Trophoblast cell (in vitro differentiated cells and primary cell): ENCODE measurements at regions not wholly inside any gene's neighbourhood (a gene's known extent, or its start where the extent isn't known, plus 50 kb on each side); places are given as distances from the start of the nearest gene placed in this dataset.

ENCODE experiments used
- DNase-seq, 2 donors: peaks; one replicate each; pipeline ENCODE4 v3.0.0-alpha.2; 2016
- H2AFZ ChIP-seq: 2 replicates; pipeline ENCODE4 v1.6.1; 2013; ENCODE audit warnings: low read length, moderate library complexity, mild to moderate bottlenecking; ENCODE audit not compliant: insufficient read depth, poor library complexity
- H2AK5ac ChIP-seq: 2 replicates; pipeline ENCODE4 v1.6.1; 2013; ENCODE audit warnings: mild to moderate bottlenecking, low read length
- H2BK120ac ChIP-seq: 2 replicates; pipeline ENCODE4 v1.6.1; 2013; ENCODE audit warnings: low read length, mild to moderate bottlenecking, moderate library complexity; ENCODE audit not compliant: insufficient read depth, poor library complexity
- H2BK12ac ChIP-seq: 2 replicates; pipeline ENCODE4 v1.6.1; 2013; ENCODE audit warnings: mild to moderate bottlenecking, low read length, moderate library complexity
- H2BK5ac ChIP-seq: 2 replicates; pipeline ENCODE4 v1.6.1; 2013; ENCODE audit warnings: low read length, low read depth, moderate library complexity, mild to moderate bottlenecking; ENCODE audit not compliant: poor library complexity
- H3K14ac ChIP-seq: 2 replicates; pipeline ENCODE4 v1.6.1; 2013; ENCODE audit warnings: mild to moderate bottlenecking, low read length
- H3K18ac ChIP-seq: 2 replicates; pipeline ENCODE4 v1.6.1; 2013; ENCODE audit warnings: mild to moderate bottlenecking, low read length
- H3K23ac ChIP-seq: 2 replicates; pipeline ENCODE4 v1.6.1; 2013; ENCODE audit warnings: low read length
- H3K27ac ChIP-seq: 2 replicates; pipeline ENCODE4 v1.5.1; 2013; ENCODE audit warnings: low read depth, mild to moderate bottlenecking, inconsistent platforms, low read length, moderate library complexity
- H3K27me3 ChIP-seq: 2 replicates; pipeline ENCODE4 v1.6.1; 2013; ENCODE audit warnings: inconsistent platforms, mild to moderate bottlenecking, low read length, moderate library complexity; ENCODE audit not compliant: insufficient read depth
- H3K36me3 ChIP-seq, 2 experiments: 1 replicate in 1 of 2; 2 replicates in 1 of 2; pipeline ENCODE4 v1.6.1; 2013; ENCODE audit warnings: low read length in 2 of 2, mild to moderate bottlenecking in 2 of 2, moderate library complexity in 1 of 2; ENCODE audit not compliant: insufficient read depth in 2 of 2, control insufficient read depth in 1 of 2
- H3K4ac ChIP-seq: 2 replicates; pipeline ENCODE4 v1.6.1; 2013; ENCODE audit warnings: low read depth, mild to moderate bottlenecking, low read length, moderate library complexity
- H3K4me1 ChIP-seq, 2 experiments: 1 replicate in 1 of 2; 2 replicates in 1 of 2; pipeline ENCODE4 v1.6.1; 2013; ENCODE audit warnings: low read length in 2 of 2, mild to moderate bottlenecking in 2 of 2, moderate library complexity in 1 of 2; ENCODE audit not compliant: insufficient read depth in 2 of 2, control insufficient read depth in 1 of 2
- H3K4me2 ChIP-seq: 2 replicates; pipeline ENCODE4 v1.6.1; 2013; ENCODE audit warnings: inconsistent platforms, mild to moderate bottlenecking, low read length, moderate library complexity
- H3K4me3 ChIP-seq: 2 replicates; pipeline ENCODE4 v1.5.1; 2013; ENCODE audit warnings: mild to moderate bottlenecking, low read depth, low read length, inconsistent platforms
- H3K79me1 ChIP-seq: one replicate; pipeline ENCODE4 v1.6.1; 2013; ENCODE audit warnings: low read length
- H3K79me2 ChIP-seq: 2 replicates; pipeline ENCODE4 v1.6.1; 2013; ENCODE audit warnings: low read length, mild to moderate bottlenecking; ENCODE audit not compliant: control insufficient read depth, insufficient read depth, poor library complexity
- H3K9ac ChIP-seq: 2 replicates; pipeline ENCODE4 v1.6.1; 2013; ENCODE audit warnings: mild to moderate bottlenecking, low read length
- H3K9me3 ChIP-seq: 2 replicates; pipeline ENCODE4 v1.6.1; 2013; ENCODE audit warnings: low read depth, mild to moderate bottlenecking, control low read depth, inconsistent platforms, low read length; ENCODE audit not compliant: insufficient read depth
- H4K12ac ChIP-seq: 2 replicates; pipeline ENCODE4 v1.6.1; 2013; ENCODE audit warnings: low read depth, mild to moderate bottlenecking, low read length, moderate library complexity
- H4K8ac ChIP-seq: 2 replicates; pipeline ENCODE4 v1.6.1; 2013; ENCODE audit warnings: low read depth, mild to moderate bottlenecking, low read length, moderate library complexity
- H4K91ac ChIP-seq: one replicate; pipeline ENCODE4 v1.6.1; 2013; ENCODE audit warnings: low read depth, mild to moderate bottlenecking, low read length, moderate library complexity
- WGBS: extraction: QIAGEN DNeasy Blood & Tissue Kit; methylation state at CpG from one replicate; pipeline ENCODE4 v1.1.7; 2013; ENCODE audit warnings: missing lambda C conversion rate; ENCODE audit not compliant: insufficient read length, insufficient coverage; ENCODE audit errors: extremely low coverage; 5-methylcytosine and 5-hydroxymethylcytosine counted together

DNA sequence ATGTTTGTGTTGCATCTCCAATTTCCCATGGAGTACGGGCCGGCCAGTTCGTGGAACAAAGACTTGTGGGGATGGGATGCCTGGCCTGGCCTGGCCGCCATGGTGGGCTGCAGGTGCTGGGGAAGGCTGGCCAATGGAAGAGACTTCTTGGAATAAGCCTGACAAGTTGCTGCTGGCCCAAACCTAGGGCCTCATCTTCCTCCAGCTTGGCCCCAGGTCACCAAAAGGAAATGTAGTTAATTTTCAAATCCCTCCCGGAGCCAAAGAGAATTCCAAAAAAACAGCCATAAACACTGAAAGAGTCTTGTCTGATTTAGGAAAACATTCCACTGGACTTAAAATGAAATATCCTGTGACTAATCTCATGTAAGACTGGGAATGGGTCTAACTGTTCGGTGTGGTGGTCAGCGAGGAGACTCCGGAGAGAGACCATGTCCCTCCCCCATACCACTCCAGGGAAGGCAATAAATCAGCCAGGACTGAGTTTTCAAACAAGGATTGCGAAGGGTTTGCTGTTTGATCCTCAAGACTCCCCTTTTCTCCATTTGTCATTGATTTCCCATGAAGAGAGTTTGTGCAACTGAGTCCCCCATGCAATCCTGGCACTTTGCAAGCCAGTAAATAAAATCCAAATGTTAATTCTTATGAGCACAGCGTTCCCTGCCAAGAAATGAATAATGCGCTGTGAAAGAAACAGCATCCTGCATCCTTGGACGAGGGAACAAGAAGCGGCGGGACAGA, 128.7 kb upstream of the HABP2 start:
- peaks cover 0 to 2% of the 10 kb centered on the region in 2 experiments for H3K36me3 ChIP-seq
- H2BK5ac ChIP-seq = no peak overlapping the region
- no peak overlapping the region for H3K18ac ChIP-seq
- DNase-seq = no peak
- no peak overlapping the region for H4K12ac ChIP-seq
- H2AFZ ChIP-seq = no peak overlapping the region
- no peak overlapping the region for H3K23ac ChIP-seq
- H3K4me2 ChIP-seq = no peak overlapping the region
- no peak overlapping the region for H3K4me3 ChIP-seq
- no peak overlapping the region for H4K91ac ChIP-seq
- H3K4me1 ChIP-seq = peaks cover 7 to 8% of the 10 kb centered on the region in 2 experiments
- WGBS = no CpG with 5 or more reads among the region's 14 CpGs
- H3K79me2 ChIP-seq = peaks cover 3% of the 10 kb centered on the region
- no peak overlapping the region for H2AK5ac ChIP-seq
- H3K14ac ChIP-seq = no peak overlapping the region
- H3K9me3 ChIP-seq = peaks cover 8% of the 10 kb centered on the region
- no peak overlapping the region for H3K27ac ChIP-seq
- peaks cover 8% of the 10 kb centered on the region for H3K79me1 ChIP-seq
- no peak overlapping the region for H2BK12ac ChIP-seq
- H2BK120ac ChIP-seq = no peak overlapping the region
- no peak overlapping the region for H4K8ac ChIP-seq
- no peak overlapping the region for H3K4ac ChIP-seq
- H3K27me3 ChIP-seq = no peaks in the 10 kb centered on the region
- no peak overlapping the region for H3K9ac ChIP-seq

- Histone ChIP-seq H2BK120ac (no peak overlapping the region), H3K4me1 (peaks cover 7 to 8% of the 10 kb centered on the region in 2 experiments), H2AFZ (no peak overlapping the region), H3K36me3 (no peaks in the 10 kb centered on the region), H2BK12ac (no peak overlapping the region), H3K4ac (no peak overlapping the region), H3K23ac (no peak overlapping the region), H2AK5ac (no peak overlapping the region), H3K9ac (no peak overlapping the region), H3K27ac (no peak overlapping the region), H3K27me3 (no peaks in the 10 kb centered on the region), H3K4me2 (no peak overlapping the region), H4K12ac (no peak overlapping the region), H3K18ac (no peak overlapping the region), H3K79me1 (peaks cover 8% of the 10 kb centered on the region), H2BK5ac (no peak overlapping the region), H3K79me2 (peaks cover 3% of the 10 kb centered on the region), H4K91ac (no peak overlapping the region), H3K4me3 (no peak overlapping the region), H3K9me3 (peaks cover 8% of the 10 kb centered on the region), H4K8ac (no peak overlapping the region), H3K14ac (no peak overlapping the region)
- peak; percentile 44 to 57 for DNase-seq
- no CpG with 5 or more reads among the region's 3 CpGs for WGBS
These were observed 127.8 kb upstream of the HABP2 start for GRCh38 chr10:113425008-113425407.

DNA sequence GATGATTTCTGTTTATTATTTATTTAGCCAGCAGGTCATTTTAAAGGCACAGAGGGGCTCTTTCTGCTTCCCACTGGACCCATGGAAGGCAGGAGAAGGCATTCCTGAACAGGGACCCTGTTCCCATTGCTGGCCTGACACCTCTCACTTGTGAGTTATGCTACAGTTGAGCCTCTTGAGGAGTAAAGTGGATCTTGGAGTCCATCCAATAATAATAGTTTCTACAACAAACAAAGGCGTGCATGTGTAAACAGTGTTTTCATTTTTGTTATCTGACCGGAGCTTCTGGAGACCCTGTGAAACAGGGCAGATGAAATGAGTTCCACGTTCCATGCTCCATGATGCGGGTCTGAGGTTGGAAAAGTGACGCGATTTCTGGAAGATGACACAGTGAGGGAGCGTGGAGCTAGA, 127.3 kb upstream of the HABP2 start:
- no peak overlapping the region for H3K14ac ChIP-seq
- H3K18ac ChIP-seq = no peak overlapping the region
- H2BK120ac ChIP-seq = no peak overlapping the region
- H3K9ac ChIP-seq = no peak overlapping the region
- no peak overlapping the region for H2AK5ac ChIP-seq
- H3K4me2 ChIP-seq = no peak overlapping the region
- no peak overlapping the region for H3K4me3 ChIP-seq
- H3K23ac ChIP-seq = no peak overlapping the region
- no peak overlapping the region for H2BK12ac ChIP-seq
- DNase-seq = peak; percentile 94 to 99
- no peaks in the 10 kb centered on the region for H3K36me3 ChIP-seq
- no peak overlapping the region for H4K91ac ChIP-seq
- peaks cover 7 to 8% of the 10 kb centered on the region in 2 experiments for H3K4me1 ChIP-seq
- no peak overlapping the region for H3K4ac ChIP-seq
- H3K27me3 ChIP-seq = no peaks in the 10 kb centered on the region
- H2BK5ac ChIP-seq = no peak overlapping the region
- no peak overlapping the region for H3K27ac ChIP-seq
- peaks cover 8% of the 10 kb centered on the region for H3K79me1 ChIP-seq
- peaks cover 8% of the 10 kb centered on the region for H3K9me3 ChIP-seq
- no peak overlapping the region for H2AFZ ChIP-seq
- H4K8ac ChIP-seq = no peak overlapping the region
- no CpG with 5 or more reads among the region's 7 CpGs for WGBS
- H4K12ac ChIP-seq = no peak overlapping the region
- H3K79me2 ChIP-seq = peaks cover 3% of the 10 kb centered on the region

DNA sequence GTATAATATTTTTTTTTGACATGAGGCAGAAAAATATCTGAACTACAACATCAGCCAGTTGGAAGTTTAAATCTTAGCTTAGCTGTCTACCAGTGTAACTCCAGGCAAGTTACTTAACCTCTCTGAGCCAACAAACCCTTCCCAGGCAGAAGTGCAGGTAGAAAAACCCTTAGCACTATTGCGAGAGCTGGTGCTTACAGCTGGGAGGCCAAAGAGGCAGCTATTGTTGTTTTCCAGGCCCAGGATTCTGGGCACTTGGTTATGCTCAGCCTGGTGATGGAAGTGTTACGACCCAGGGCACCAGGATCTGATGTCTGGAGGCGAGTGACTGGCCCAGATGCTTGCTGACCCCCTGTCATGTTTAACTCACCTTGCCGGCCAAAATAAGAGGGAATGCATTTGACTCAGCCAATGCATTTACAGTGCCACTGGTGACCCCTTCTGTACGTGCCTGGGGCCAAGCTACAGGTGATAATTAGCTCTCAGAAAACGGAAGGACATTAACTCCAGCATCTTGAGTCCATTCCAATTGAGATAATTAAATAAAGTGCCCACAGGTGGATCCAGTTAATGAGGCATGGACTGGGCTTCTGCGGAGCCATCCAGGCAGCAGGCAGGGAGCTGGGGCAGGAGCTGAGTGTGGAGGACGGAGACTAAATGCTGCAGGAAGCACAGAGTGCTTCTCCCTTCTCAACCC, 126.5 kb upstream of the HABP2 start:
- no CpG with 5 or more reads among the region's 8 CpGs for WGBS

More for the DNA sequence above, 126.5 kb upstream of the HABP2 start:
- H2AK5ac ChIP-seq = no peak overlapping the region
- H3K9me3 ChIP-seq = peaks cover 3% of the 10 kb centered on the region
- peak; percentile 70 to 80 for DNase-seq
- H3K4ac ChIP-seq = no peak overlapping the region
- H2AFZ ChIP-seq = no peak overlapping the region
- peaks cover 1% of the 10 kb centered on the region in 2 experiments for H3K4me1 ChIP-seq
- H3K4me3 ChIP-seq = no peak overlapping the region
- no peak overlapping the region for H2BK5ac ChIP-seq
- H3K18ac ChIP-seq = no peak overlapping the region
- H2BK120ac ChIP-seq = no peak overlapping the region
- no peaks in the 10 kb centered on the region for H3K36me3 ChIP-seq
- no peak overlapping the region for H3K9ac ChIP-seq
- no peak overlapping the region for H4K8ac ChIP-seq
- H3K14ac ChIP-seq = no peak overlapping the region
- H2BK12ac ChIP-seq = no peak overlapping the region
- H4K12ac ChIP-seq = no peak overlapping the region
- H3K23ac ChIP-seq = no peak overlapping the region
- peaks cover 2% of the 10 kb centered on the region for H3K79me1 ChIP-seq
- H3K79me2 ChIP-seq = peaks cover under 1% of the 10 kb centered on the region
- no peak overlapping the region for H4K91ac ChIP-seq
- no peaks in the 10 kb centered on the region for H3K27me3 ChIP-seq
- no peak overlapping the region for H3K4me2 ChIP-seq
- H3K27ac ChIP-seq = no peak overlapping the region
